Transverse colon (tissue), 3 donors: ENCODE measurements at regions not wholly inside any gene's neighbourhood (a gene's known extent, or its start where the extent isn't known, plus 50 kb on each side); places are given as distances from the start of the nearest gene placed in this dataset.

ENCODE experiments used
- POLR2A ChIP-seq: fragments of 450-650 bp; IDR thresholded peaks from one replicate; pipeline ENCODE4 v1.6.1; 2016; ENCODE audit warnings: antibody characterized with exemption, mild to moderate bottlenecking, moderate library complexity
- POLR2AphosphoS5 ChIP-seq, 3 donors: sonication (generic); formaldehyde crosslinking; IDR thresholded peaks; one replicate each; pipeline ENCODE4 v1.6.1; 2016; ENCODE audit warnings: antibody characterized with exemption in 3 of 3

DNA sequence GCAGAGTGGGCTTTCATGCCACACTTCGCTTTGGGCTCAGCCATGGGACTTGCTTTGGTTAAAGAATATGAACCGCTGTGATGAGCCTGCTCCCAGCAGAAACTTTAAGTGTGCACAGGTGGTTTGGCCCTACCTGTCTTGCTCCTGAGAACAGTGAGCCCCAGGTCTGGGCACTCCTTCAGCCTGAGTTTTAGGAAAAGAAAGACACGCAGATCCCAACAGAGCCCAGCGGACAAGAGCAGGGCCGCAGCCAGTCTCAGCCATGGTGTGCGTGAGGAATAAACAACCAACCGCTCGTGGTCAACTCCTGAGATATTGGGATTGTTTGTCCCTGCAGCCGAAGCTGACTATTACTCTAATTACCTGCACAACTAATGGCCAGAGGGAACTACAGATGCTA, 217.1 kb upstream of the C1orf174 start:
- TF ChIP-seq POLR2A = no peak
- TF ChIP-seq POLR2AphosphoS5 (IDR thresholded peaks at IDR 0.05) = no peak
